AG09309 (cell line): ENCODE measurements at regions not wholly inside any gene's neighbourhood (a gene's known extent, or its start where the extent isn't known, plus 50 kb on each side); places are given as distances from the start of the nearest gene placed in this dataset.
"Not testable (repeated sequence)": the region's sequence is repeated elsewhere in the genome, so short reads cannot be mapped to it uniquely, and the experiment has no call there.

Experiments used
- DNase-seq: peaks from one replicate; pipeline ENCODE4 v3.0.0-alpha.2; 2010; ENCODE audit warnings: low read depth
- H3K4me3 ChIP-seq: 2 replicates; pipeline ENCODE4 v1.5.1; 2011; ENCODE audit warnings: mild to moderate bottlenecking, low read depth, low read length, moderate library complexity; ENCODE audit not compliant: control insufficient read depth
- CTCF ChIP-seq: IDR thresholded peaks from 2 replicates; pipeline ENCODE4 v1.5.1; 2011; ENCODE audit warnings: mild to moderate bottlenecking, low read depth, low read length, inconsistent platforms; ENCODE audit not compliant: insufficient read depth, control insufficient read depth; ENCODE audit errors: missing control alignments

- H3K4me3 ChIP-seq, result no peak overlapping the region
- no peak for DNase-seq
- TF ChIP-seq CTCF, result no peak
Measured at GRCh38 chr7:122248472-122248871, 56.1 kb downstream of the FEZF1 start.

DNA sequence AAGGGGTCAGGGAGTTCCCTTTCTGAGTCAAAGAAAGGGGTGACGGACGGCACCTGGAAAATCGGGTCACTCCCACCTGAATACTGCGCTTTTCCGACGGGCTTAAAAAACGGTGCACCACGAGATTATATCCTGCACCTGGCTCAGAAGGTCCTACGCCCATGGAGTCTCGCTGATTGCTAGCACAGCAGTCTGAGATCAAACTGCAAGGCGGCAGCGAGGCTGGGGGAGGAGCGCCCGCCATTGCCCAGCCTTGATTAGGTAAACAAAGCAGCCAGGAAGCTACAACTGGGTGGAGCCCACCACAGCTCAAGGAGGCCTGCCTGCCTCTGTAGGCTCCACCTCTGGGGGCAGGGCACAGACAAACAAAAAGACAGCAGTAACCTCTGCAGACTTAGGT lies 65.8 kb downstream of the FEZF1 start:
- H3K4me3 ChIP-seq, DNase-seq: not testable (repeated sequence)

DNA sequence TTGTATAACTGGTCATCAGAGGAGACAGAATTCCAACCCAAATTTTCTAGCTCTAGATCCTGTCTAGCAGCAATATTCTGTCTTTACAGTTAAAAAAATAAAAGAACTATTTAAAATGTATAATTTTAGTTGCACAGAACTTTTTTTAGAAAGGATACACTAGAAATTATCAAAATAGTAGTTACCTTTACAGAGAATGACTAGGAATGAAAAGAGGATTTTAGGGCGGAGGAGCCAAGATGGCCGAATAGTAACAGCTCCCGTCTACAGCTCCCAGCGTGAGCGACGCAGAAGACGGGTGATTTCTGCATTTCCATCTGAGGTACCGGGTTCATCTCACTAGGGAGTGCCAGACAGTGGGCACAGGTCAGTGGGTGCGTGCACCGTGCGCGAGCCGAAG lies 66.3 kb downstream of the FEZF1 start:
- not testable (repeated sequence) for DNase-seq, H3K4me3 ChIP-seq

GRCh38 chr7:122225874-122226273 lies 78.7 kb downstream of the FEZF1 start:
- TF ChIP-seq CTCF, result no peak
- H3K4me3 ChIP-seq, result no peak overlapping the region
- DNase-seq, result no peak

DNA sequence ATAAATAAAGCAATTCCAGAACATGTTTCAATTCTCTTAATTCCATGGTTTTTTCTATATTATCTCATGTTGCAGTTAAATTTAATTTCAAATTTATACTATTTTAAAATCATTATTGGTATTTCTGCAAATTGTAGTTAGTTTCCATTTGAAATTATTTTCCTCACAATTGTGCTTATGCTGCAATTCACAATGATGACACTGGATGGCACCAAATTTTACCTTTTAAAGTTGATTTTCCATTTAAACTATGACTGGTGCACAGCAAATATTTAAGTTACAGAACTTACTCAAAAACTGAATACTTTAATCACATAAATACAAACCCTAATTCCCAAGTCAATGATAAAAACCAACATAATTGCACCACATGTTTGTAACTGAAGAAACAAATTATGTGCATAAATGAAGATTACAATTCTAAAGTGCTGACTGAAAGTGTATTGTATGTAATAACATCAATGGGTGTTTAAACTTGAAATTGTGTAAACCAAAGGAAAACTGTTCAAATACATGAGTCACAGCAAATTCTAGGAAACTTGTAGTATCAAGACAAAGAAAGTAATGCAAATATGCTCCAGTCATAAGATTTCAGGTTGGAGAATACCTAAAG lies 75.3 kb upstream of the AASS start:
- H3K4me3 ChIP-seq, result no peak overlapping the region
- TF ChIP-seq CTCF, result peak; percentile 52
- DNase-seq, result no peak

GRCh38 chr7:122217125-122217524 lies 73.1 kb upstream of the AASS start:
- no peak for TF ChIP-seq CTCF
- H3K4me3 ChIP-seq, result no peak overlapping the region

GRCh38 chr7:122212754-122213153 lies 68.7 kb upstream of the AASS start:
- H3K4me3 ChIP-seq, result no peak overlapping the region
- no peak for DNase-seq

More at GRCh38 chr7:122217125-122217524, 73.1 kb upstream of the AASS start:
- no peak for DNase-seq

More at GRCh38 chr7:122212754-122213153, 68.7 kb upstream of the AASS start:
- no peak for TF ChIP-seq CTCF
